Esophagus muscularis mucosa (tissue), 4 donors: ENCODE measurements at regions not wholly inside any gene's neighbourhood (a gene's known extent, or its start where the extent isn't known, plus 50 kb on each side); places are given as distances from the start of the nearest gene placed in this dataset.

Source experiments
- CTCF ChIP-seq, 3 experiments: fragments of 200-600 bp in 2 of 3; fragments of 450-650 bp in 1 of 3; sonication (generic) in 2 of 3; IDR thresholded peaks; one replicate each; pipeline ENCODE4 v1.5.1; 2017 to 2019; ENCODE audit warnings: antibody characterized with exemption in 3 of 3, mild to moderate bottlenecking in 2 of 3, moderate library complexity in 1 of 3
- EP300 ChIP-seq: sonication (generic); formaldehyde crosslinking; IDR thresholded peaks from one replicate; pipeline ENCODE4 v1.6.1; 2017; ENCODE audit warnings: antibody characterized with exemption
- POLR2A ChIP-seq: fragments of 450-650 bp; IDR thresholded peaks from one replicate; pipeline ENCODE4 v1.6.1; 2017; ENCODE audit warnings: antibody characterized with exemption, moderate library complexity, mild to moderate bottlenecking, low read depth

GRCh38 chr22:49153921-49154320 is 673.8 kb downstream of the BRD1 start:
- no peak for TF ChIP-seq POLR2A
- TF ChIP-seq CTCF (IDR thresholded peaks at IDR 0.05): no peak
- TF ChIP-seq EP300: no peak
